NCI-H2171 treated with DMSO at 0.1 percent for 48 hours (cell line): ENCODE measurements at regions not wholly inside any gene's neighbourhood (a gene's known extent, or its start where the extent isn't known, plus 50 kb on each side); places are given as distances from the start of the nearest gene placed in this dataset.

ENCODE experiments used
- DNase-seq: peaks from one replicate; lab custom pipeline; 2025; lab: John Stamatoyannopoulos, UW

- peak; percentile 26 for DNase-seq
Measured at GRCh38 chr2:7594211-7594610, 677.0 kb downstream of the RNF144A start.

DNA sequence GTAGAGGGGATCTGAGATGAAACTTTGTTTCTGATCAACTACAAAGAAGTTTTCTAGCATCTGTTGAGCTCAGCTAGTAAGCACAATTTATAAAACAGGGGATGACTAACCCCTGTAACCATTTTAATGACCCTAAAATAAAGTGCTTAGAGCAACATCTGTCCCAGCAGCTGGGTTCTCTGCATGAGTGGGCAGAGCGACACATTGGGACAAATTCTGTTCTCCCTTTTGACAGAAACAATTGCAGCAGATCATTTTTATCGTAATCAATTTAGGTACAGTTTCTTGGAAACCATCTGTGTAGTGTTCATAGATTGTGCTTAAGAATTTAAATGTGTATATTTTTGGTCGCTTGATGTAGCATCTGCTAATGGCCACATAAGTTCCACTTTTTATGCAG, 678.0 kb downstream of the RNF144A start:
- peak; percentile 91 for DNase-seq

DNA sequence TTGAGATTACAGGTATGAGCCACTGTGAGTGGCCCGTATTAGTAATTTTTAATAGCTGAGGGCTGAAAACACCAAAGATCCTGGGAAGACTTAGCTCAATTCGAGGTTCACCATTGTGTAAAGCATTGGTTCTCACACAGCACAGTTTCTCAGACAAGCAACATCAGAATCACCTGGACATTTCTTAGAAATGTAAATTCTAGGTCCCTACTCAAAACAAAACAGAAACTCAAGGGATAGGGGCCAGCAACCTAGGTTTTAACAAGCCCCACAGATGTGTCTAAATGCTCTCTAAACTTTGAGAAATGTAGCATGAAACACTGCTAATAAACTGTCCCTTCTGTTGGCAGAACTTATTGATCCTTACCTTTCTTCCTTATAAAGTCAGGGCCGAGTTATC, 681.2 kb downstream of the RNF144A start:
- DNase-seq = no peak

GRCh38 chr2:7599462-7600258, 682.4 kb downstream of the RNF144A start:
- DNase-seq = peak; percentile 70

- DNase-seq = peak; percentile 84
Measured at GRCh38 chr2:7601990-7602389, 684.8 kb downstream of the RNF144A start.

GRCh38 chr2:7604456-7604855, 687.2 kb downstream of the RNF144A start:
- no peak for DNase-seq

GRCh38 chr2:7607441-7608173, 690.4 kb downstream of the RNF144A start:
- DNase-seq = no peak

DNA sequence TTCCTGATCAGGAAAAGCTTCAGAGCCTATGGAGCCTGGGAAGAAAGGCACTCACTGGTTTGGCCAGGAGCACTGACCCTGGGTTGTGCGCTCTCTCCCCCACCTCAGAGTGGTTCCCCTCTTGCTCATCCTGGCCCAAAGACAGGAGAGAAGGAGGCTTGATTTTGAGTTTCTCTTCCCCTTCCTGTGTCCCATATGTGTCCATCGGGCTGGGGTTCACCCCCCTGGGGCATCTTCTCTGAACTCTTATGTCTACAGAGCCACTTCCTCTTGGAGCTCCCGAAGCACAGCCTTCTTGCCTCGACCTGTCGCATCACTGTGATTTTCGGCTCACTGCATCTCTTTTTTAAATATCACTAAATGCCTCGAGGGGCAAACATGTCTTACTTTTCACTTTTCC, 692.3 kb downstream of the RNF144A start:
- no peak for DNase-seq

- DNase-seq = peak; percentile 77
Measured at GRCh38 chr2:7609974-7610373, 692.8 kb downstream of the RNF144A start.

DNA sequence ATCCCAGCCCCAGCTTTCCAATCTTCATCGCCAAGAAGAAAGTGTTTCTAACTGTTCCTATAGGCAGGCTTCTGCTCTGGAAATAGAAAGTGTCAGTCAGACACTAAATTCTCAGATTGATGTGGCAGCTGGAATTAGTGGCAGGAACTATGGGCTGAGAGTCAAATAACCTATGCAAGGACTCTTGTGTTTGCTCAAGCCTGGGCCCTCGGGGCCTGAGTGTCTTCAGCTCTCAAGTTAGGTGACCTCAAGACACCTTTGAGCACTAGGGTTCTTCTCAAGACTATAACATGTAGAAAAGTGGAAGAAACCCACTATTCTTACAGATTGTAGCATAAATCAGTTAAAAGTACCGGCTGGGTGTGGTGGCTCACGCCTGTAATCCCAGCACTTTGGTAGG, 694.5 kb downstream of the RNF144A start:
- no peak for DNase-seq

DNA sequence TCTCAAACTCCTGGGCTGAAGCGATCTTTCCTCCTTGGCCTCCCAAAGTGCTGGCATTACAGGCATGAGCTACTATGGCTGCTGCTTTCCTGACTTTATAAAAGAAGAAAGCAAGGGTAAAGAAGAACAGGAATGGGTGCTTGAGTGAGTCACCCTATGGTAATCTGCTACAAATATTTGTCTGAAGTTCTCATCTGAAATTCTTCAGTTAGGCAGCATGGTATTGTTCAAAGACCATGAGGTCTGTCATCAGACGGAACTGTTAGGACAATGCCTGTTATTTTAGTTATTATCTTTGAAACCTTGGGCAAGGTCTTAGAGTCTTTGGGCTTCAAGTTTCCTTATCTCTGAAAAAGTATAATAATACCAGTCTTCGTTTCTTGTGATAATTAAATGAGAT, 695.8 kb downstream of the RNF144A start:
- no peak for DNase-seq

DNA sequence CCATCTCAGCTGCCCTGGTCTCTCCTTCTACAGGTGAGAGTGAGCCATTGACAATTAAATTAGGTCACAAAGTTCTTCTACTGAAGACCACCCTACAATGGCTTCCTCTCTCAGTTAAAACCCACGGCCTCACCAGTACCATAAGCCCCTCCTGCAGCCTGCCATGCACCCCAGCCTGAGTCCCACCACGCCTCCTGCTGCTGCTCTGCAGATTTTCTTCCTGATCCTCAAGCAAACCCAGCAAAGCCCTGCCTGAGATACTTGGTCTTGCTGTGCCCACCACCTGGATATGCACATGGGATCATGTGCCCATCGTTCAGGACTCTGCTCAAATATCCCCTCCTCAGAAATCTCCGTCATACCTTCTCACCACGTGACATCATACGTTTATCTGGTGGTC, 696.6 kb downstream of the RNF144A start:
- DNase-seq = no peak

DNA sequence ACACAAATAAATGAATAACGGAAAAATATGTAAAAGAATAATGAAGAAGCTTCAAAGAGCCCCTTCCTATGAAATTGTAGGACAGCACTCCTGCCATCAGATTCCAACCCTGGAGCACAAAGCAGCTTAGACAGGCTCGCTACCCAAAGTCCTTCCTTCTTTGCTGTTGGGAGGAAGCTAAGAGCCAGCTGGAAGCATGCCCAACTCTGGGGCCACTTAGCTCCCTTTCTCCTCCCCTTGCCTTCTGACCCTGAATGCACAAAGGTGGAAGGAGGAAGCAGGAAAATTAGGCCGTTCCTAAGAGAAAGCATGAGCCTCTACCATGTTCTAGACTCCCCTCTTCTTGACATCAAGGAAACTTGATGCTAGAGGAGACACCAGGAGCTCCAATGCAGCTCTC, 700.8 kb downstream of the RNF144A start:
- no peak for DNase-seq

DNA sequence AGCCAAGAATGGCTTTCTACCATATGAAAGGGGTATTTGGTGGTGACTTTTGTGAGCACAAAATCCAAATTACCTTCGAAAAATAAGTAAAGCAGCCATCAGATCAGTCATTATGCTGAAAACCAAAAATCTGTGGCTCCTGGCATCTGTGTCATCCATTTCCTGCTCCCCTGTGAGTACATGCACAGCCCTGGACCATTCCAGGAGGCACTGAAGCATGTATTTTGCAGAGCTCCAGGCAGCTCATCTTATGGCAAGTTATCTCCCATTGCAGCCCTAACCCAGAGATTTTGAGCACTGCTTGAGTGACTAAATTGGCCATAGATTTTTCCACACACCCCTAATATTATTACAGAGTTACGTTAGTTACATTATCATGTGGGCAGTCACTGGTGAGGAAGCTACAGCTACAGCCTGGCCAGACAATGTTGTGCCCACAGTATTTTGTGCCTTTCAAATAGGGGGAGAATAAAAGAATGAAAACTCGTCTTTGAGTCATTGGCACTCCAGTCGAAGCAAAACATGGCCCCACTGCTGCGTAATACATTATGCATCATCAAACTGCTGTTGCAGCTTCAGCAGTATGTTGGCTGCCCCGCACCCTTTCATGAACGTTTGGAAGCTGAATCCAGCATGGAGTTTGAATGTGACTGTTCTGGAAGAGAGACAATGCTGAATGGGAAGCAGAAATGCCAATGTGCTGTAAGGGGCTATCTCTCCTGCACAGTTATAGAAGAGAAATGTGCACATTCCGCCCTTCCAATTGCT, 702.2 kb downstream of the RNF144A start:
- DNase-seq = peak; percentile 23

DNA sequence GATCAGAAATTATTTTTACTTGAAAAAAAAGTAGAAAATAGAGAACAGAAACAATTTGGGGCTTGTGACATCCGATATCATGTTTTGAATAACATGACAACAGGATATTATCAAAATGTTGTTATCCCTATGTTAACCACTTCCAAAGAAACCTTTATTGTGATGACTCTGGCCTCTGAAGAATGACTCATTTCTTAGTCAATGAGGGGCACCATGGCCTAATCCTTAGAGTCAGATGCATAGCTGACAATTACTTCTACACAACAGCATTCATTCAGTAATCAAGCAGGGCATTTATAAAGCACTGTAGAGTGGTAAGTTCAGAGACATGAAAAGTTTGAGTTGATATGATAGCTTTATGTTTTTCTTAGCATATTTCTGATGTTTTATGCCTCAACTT, 703.0 kb downstream of the RNF144A start:
- DNase-seq = no peak

DNA sequence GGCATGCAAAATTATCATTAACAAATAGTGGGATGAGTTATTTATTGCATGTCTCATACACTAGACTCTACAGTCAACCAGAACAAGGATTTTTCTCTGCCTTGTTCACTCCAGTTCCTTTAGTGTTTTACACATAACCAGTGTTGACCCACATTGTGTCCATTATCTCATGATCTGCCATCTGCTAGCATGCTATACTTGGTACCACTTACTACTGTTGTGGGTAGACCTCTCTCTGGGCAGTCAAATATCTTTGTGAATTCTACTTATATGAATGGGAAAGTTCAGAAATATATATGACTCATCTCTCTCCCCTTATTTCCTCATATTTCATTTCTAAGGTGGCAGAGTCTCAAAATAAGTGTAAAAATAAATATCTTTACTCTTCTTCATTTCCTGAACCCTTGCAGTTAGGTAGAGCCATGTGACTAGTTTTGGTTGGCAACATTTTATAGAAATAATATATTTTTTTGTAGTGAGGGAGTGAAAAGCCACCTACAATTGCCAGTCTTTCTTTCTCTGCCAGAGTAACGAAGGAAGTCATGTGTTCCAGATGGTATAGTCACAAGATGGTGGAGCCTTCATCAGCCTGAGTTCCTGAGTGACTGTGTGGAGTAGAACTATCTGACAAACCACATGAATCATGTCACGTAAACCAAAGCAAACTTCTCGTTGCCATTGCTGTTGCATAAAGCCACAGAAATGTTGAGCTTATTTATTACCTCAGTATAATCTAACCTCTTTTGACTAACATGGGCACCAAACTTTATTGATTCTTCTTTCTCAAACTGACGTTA, 704.0 kb downstream of the RNF144A start:
- DNase-seq = no peak

DNA sequence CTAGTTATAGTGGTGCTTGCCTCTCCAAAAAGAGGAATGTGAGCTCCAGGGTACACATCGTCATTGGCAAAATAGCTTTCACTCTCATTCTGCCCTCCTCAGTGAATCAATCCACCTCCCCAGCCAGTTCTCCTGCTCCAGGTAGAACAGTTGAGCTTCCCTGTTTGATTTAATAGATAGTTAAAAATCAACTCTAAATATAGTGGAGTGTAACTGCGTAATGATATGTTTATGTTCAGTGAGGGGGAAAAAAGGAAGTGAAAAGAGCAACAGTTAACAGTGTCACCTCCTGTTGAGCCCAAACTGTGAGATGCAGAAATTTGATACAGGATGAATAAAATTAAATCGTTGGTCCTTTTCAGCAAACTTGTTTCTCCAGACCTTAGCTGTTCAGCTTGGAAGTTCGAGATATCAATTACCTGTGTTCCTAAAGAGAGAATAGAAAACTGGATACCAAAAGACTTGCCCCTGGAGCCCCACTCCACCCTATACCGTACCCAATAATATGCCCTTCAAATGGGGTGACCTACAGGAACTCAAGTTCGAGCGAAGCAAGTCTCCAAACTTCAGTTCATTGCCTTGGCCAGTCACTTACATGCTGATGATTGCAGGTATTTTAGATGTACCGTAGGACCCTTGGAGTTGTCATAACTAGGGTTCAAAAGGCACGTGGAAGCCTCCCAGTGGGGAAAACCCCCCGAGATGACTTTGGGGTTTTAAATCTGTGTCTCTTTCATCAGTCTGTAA, 708.4 kb downstream of the RNF144A start:
- DNase-seq = peak; percentile 26

DNA sequence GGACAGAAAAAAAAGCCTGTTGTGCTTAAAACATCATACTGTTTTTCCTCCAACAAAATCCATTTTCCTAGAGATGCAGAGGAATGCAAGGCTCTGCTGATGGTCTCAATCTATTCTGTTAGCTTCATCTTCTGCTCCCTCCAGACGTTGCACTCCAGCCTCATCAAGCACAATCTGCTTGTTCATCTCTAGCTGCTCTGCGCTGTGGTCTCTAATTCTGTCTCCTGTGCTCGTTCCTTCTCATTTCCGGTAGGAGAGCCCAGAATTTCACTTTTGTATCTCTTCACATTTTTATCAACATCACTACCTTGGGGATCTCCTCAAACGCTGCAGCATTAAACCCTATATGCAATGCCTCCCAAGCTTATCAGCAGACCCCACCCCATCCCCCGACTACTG, 708.9 kb downstream of the RNF144A start:
- no peak for DNase-seq

DNA sequence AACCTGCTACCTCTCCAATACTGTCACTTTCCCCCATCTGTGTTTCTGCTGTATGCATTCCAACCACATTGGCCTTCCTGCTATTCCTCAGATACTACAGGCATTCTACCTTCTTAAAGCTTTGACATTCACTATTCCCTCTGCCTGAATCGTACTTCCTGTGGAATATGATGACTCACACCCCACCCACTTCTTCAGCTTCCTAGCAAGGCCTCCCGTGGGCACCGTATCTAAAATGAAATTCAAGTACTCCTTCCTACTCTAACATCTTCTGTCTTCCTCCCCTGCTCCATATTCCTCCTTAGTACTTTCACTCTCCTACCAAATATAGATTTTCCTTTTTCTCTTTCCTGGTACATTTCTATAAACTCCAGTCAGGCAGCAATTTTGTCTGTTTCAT, 710.4 kb downstream of the RNF144A start:
- no peak for DNase-seq

- DNase-seq = no peak
Measured at GRCh38 chr2:7632420-7632819, 715.2 kb downstream of the RNF144A start.

- DNase-seq = peak; percentile 47
Measured at GRCh38 chr2:7633566-7634153, 716.4 kb downstream of the RNF144A start.
